GM21529 (cell line): ENCODE measurements at regions not wholly inside any gene's neighbourhood (a gene's known extent, or its start where the extent isn't known, plus 50 kb on each side); places are given as distances from the start of the nearest gene placed in this dataset.
"Not testable (repeated sequence)": the region's sequence is repeated elsewhere in the genome, so short reads cannot be mapped to it uniquely, and the experiment has no call there.

Experiments
- ATAC-seq: cut with Tn5 transposase; IDR thresholded peaks from one replicate; pipeline ENCODE4 v1.9.1; 2021; ENCODE audit not compliant: unreplicated experiment

GRCh38 chr2:138066139-138066806 is 102.0 kb downstream of the HNMT start:
- ATAC-seq = no peak

- no peak for ATAC-seq
These were observed 102.6 kb downstream of the HNMT start for GRCh38 chr2:138066841-138067240.

GRCh38 chr2:138068669-138069068 is 104.4 kb downstream of the HNMT start:
- ATAC-seq = not testable (repeated sequence)

GRCh38 chr2:138071042-138071719 is 106.9 kb downstream of the HNMT start:
- ATAC-seq = not testable (repeated sequence)

- no peak for ATAC-seq
These were observed 107.7 kb downstream of the HNMT start for GRCh38 chr2:138071720-138072719.

- no peak for ATAC-seq
These were observed 113.9 kb downstream of the HNMT start for GRCh38 chr2:138078153-138078552.

GRCh38 chr2:138079976-138080375 is 115.7 kb downstream of the HNMT start:
- ATAC-seq = no peak

- no peak for ATAC-seq
These were observed 117.2 kb downstream of the HNMT start for GRCh38 chr2:138081225-138082073.

- ATAC-seq = no peak
These were observed 119.9 kb downstream of the HNMT start for GRCh38 chr2:138084206-138084605.

GRCh38 chr2:138085441-138085840 is 121.2 kb downstream of the HNMT start:
- not testable (repeated sequence) for ATAC-seq

- ATAC-seq = no peak
These were observed 122.3 kb downstream of the HNMT start for GRCh38 chr2:138086576-138086975.

- no peak for ATAC-seq
These were observed 123.7 kb downstream of the HNMT start for GRCh38 chr2:138087751-138088593.

- ATAC-seq = peak; percentile 88
These were observed 126.1 kb downstream of the HNMT start for GRCh38 chr2:138090330-138090729.

GRCh38 chr2:138093455-138093854 is 129.2 kb downstream of the HNMT start:
- ATAC-seq = no peak

GRCh38 chr2:138094031-138094430 is 129.8 kb downstream of the HNMT start:
- ATAC-seq = no peak

GRCh38 chr2:138095336-138095735 is 131.1 kb downstream of the HNMT start:
- ATAC-seq = no peak

- ATAC-seq = not testable (repeated sequence)
These were observed 135.0 kb downstream of the HNMT start for GRCh38 chr2:138099288-138099687.

- ATAC-seq = no peak
These were observed 137.4 kb downstream of the HNMT start for GRCh38 chr2:138101718-138102117.

GRCh38 chr2:138102664-138103063 is 138.4 kb downstream of the HNMT start:
- no peak for ATAC-seq

- no peak for ATAC-seq
These were observed 138.9 kb downstream of the HNMT start for GRCh38 chr2:138103156-138103555.
